ENCODE measurements at regions not wholly inside any gene's neighbourhood (a gene's known extent, or its start where the extent isn't known, plus 50 kb on each side); places are given as distances from the start of the nearest gene placed in this dataset.
A peak's percentile ranks its signal among the peaks of the same experiment; 100 is the strongest.

DNA sequence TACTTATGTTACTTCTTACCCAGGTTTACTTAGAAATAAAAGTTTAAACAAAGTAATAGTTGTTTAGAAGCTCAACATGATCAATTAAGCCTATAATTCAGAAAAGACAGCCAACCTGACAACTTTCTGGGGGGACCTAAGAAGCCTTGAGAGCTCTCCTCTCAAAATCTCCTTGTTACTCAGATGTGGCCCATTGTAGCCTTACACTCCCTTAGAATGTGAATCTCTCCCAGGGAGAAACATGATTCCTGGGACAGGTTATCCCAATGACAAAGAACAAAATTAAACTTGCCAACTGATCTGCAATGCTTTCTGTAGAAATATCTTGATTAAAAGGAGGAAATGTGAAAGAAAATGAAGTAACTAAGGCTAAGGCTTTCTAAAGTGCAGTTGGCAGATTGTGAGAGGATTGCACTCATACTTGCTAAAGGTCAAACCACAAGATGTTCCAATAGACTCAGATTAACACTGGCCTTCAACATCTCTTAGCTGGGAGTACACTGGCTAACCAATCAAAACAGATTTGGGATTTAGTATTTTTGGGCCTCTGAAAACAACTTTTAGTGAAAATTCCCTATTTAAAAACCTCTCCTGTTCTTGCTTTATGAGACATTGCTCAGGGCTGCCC lies 72.3 kb upstream of the TMX1 start:
- intact Hi-C loops (cut with DNase I, micrococcal nuclease), result no loop called here
- H3K4me1 ChIP-seq (ENCODE audit: low read depth), result no peaks in the 10 kb centered on the region
- no peaks in the 10 kb centered on the region for H3K9me3 ChIP-seq
- ATAC-seq (peak; percentile 48), DNase-seq (no peak)
- no peak overlapping the region for H3K4me3 ChIP-seq
- no peaks in the 10 kb centered on the region for H3K36me3 ChIP-seq (ENCODE audit: low read depth)
- TF ChIP-seq, protein P1, sequence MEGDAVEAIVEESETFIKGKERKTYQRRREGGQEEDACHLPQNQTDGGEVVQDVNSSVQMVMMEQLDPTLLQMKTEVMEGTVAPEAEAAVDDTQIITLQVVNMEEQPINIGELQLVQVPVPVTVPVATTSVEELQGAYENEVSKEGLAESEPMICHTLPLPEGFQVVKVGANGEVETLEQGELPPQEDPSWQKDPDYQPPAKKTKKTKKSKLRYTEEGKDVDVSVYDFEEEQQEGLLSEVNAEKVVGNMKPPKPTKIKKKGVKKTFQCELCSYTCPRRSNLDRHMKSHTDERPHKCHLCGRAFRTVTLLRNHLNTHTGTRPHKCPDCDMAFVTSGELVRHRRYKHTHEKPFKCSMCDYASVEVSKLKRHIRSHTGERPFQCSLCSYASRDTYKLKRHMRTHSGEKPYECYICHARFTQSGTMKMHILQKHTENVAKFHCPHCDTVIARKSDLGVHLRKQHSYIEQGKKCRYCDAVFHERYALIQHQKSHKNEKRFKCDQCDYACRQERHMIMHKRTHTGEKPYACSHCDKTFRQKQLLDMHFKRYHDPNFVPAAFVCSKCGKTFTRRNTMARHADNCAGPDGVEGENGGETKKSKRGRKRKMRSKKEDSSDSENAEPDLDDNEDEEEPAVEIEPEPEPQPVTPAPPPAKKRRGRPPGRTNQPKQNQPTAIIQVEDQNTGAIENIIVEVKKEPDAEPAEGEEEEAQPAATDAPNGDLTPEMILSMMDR (IDR thresholded peaks at IDR 0.05), result no peak

DNA sequence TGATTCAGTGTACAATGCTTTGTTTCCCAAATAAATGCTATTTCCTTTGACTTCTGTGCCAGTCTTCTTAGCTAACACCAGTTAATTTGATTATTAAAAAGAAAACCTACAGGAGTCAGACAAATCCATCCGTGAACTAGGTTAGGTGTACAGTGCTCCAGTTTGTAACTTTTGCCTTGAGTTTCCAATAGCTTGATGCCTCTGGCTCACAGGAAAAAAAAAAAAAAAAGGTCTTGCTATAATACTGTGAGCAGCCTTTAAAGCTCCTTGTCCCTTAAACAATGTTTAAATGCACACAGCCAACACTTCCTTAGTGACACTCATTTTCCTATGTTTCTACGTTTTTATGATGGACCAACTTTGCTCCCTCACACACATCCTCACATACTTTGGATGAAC lies 71.8 kb upstream of the TMX1 start:
- no peak for DNase-seq
- Histone ChIP-seq H3K4me1 (ENCODE audit: low read depth) (no peaks in the 10 kb centered on the region), H3K4me3 (no peak overlapping the region), H3K9me3 (no peaks in the 10 kb centered on the region), H3K36me3 (ENCODE audit: low read depth) (no peaks in the 10 kb centered on the region)
- TF ChIP-seq, protein P1 (IDR thresholded peaks at IDR 0.05), result no peak
- ATAC-seq, result no peak
- intact Hi-C loops (cut with DNase I, micrococcal nuclease), result no loop called here

DNA sequence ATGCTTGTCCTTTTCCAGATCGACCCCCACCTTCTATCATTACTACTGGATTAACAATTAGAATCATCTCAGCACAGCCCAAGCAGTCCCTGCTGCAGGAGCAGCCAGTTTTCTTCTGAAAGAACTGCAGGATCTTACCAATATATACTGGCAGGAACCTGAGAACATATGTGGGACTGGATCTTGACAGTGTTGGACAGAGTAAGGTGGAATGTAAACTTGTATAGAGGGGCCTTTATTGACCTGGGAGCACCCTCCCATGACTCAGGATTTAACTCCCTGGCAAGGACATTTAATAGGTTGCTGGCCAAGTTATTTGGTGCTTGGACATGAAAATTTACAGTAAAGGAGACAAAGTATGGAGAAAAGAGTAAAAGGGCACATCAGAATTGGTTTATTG lies 66.2 kb upstream of the TMX1 start:
- DNase-seq (no peak), ATAC-seq (no peak)
- Histone ChIP-seq H3K4me1 (ENCODE audit: low read depth) (no peaks in the 10 kb centered on the region), H3K9me3 (no peaks in the 10 kb centered on the region), H3K4me3 (no peak overlapping the region), H3K36me3 (ENCODE audit: low read depth) (no peaks in the 10 kb centered on the region)
- intact Hi-C loops (cut with DNase I, micrococcal nuclease), result no loop called here
- TF ChIP-seq, protein P1 (IDR thresholded peaks at IDR 0.05), result no peak

DNA sequence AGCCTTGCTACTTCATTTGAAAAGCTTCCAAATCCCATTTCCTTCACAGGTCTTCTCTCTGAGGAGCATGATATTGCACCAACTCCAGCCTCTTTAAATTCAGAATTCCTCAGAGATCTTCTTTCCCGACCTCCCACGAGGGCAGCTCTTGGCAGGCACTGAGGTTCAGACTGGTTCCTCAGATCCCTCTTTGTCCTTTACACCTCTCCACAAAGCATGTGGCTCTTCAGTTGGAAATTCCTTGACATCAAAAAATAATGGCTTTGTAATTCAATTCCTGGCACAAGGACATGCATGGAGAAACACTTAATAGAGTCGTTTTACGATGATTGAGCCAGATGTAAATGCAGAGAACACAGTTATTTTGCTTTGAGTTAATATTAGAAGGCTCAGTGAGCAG lies 63.2 kb upstream of the TMX1 start:
- Histone ChIP-seq H3K9me3 (no peaks in the 10 kb centered on the region), H3K36me3 (ENCODE audit: low read depth) (no peaks in the 10 kb centered on the region), H3K4me1 (ENCODE audit: low read depth) (no peaks in the 10 kb centered on the region), H3K4me3 (no peak overlapping the region)
- ATAC-seq (no peak), DNase-seq (no peak)
- TF ChIP-seq, protein P1 (IDR thresholded peaks at IDR 0.05), result no peak
- intact Hi-C loops (cut with DNase I, micrococcal nuclease), result no loop called here

DNA sequence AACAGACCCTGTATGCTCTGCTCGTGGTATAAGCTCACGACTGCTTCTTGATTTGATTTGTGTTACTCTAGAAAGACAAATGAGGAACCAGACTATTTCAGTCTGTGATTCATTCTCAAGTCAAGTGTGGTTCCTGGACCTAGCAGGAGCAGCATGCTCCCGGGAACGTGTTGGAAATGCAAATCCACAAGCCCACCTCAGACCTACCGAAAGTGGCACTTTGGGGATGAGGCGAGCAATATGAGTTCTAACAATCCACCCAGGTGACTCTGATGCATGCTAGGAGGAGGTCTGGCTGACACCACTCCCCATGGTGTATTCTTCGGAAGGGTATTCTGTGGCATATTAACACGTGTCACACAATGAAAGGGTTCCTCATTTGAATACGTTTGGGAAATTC lies 59.5 kb upstream of the TMX1 start:
- ATAC-seq, result no peak
- intact Hi-C loops (cut with DNase I, micrococcal nuclease), result no loop called here
- TF ChIP-seq, protein P1 (IDR thresholded peaks at IDR 0.05), result no peak

DNA sequence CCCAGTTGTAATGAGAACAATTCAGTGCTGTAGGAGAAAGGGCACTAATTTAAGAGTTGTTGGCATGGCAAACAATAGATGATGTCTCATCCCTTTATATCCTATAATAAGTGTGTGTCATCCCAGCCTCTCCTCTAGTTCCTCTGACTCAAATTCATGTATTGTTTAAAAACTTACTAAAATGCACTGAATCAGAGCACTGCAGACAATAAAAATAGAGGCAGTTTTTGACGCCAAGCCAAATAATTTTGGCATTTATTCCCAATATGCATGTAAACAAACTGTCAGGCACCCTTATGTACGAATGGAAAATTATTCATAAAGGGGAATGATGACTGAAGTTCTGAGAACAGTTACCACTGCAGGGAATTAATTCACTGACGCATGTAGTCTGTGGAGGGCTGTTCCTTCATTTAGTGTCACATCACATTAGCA lies 57.9 kb upstream of the TMX1 start:
- Histone ChIP-seq H3K4me3 (no peak overlapping the region), H3K9me3 (no peaks in the 10 kb centered on the region), H3K36me3 (ENCODE audit: low read depth) (no peaks in the 10 kb centered on the region), H3K4me1 (ENCODE audit: low read depth) (no peaks in the 10 kb centered on the region)
- ATAC-seq (no peak), DNase-seq (no peak)
- TF ChIP-seq, protein P1 (IDR thresholded peaks at IDR 0.05), result no peak
- intact Hi-C loops (cut with DNase I, micrococcal nuclease), result no loop called here

More for the DNA sequence above, 59.5 kb upstream of the TMX1 start:
- H3K9me3 ChIP-seq, result no peaks in the 10 kb centered on the region
- no peaks in the 10 kb centered on the region for H3K4me1 ChIP-seq (ENCODE audit: low read depth)
- H3K36me3 ChIP-seq (ENCODE audit: low read depth), result no peaks in the 10 kb centered on the region
- H3K4me3 ChIP-seq, result no peak overlapping the region
- no peak for DNase-seq
